GM21447 (cell line): ENCODE measurements at regions not wholly inside any gene's neighbourhood (a gene's known extent, or its start where the extent isn't known, plus 50 kb on each side); places are given as distances from the start of the nearest gene placed in this dataset.

ENCODE experiments used
- ATAC-seq: cut with Tn5 transposase; IDR thresholded peaks from one replicate; pipeline ENCODE4 v1.9.1; 2021; ENCODE audit not compliant: unreplicated experiment

DNA sequence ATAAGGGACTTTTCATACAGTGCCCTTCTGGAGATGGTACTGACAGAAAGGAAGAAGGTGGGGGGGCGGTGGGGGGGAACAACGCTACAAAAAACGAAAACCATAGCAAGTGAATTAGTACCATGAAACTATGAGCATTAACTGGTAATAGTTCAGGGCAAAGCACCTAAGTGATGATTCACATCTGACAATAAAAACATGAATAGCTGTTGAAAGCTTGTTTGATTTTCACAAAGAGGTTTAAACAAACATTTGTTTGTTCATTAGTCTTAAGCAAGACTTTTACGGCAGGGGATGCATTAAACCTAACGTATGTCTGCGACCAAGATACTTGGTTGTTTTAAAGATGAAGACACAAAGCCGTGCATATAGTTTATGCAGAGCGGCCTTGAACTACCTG lies 177.5 kb downstream of the LMO4 start:
- no peak for ATAC-seq

DNA sequence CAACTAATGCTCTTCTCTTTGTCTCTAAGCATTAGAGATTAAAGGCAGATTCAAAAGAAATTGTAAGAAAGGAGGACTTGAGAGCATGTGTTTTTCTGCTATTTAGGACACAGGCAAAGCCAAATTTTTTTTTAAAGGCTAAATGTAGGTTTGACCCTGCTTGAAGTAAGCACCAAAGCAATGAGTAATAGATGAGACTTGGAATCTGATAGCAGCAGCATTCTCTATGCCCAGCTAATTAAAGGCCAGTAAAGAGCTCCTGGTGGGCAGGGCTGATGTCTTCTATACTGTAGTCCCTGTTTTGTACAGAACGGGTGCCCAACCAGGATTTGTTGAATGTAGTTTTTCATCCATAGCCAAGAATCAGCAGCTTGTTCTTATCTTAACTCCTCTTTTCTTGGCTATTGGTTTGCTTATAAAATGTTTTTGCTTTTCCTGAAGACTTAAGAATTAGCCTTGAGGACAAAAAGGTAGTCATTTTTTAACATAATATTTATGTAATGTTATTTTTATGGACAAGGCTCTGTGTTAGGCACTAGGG lies 179.6 kb downstream of the LMO4 start:
- no peak for ATAC-seq

- no peak for ATAC-seq
Observed at GRCh38 chr1:87510540-87510939, 181.9 kb downstream of the LMO4 start.

GRCh38 chr1:87511449-87511848 lies 182.8 kb downstream of the LMO4 start:
- no peak for ATAC-seq

DNA sequence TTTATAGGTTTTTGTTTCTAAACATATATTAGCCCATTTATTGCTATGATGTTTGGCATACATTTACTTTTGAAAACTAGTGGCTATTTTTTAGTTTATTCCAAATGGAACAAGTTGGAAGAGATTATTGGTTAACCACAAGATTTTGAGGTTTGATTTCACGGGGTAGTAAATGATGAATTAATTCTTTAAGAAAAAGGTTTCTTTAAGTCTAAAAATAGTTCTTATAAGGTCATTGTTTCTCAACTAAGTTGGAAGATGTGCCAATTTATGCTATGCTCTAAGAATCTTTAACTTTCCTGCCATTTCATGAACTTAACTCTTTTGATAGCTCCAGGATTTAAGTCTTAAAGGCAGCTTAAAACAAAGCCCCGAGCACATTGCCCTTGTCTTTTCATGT lies 183.8 kb downstream of the LMO4 start:
- ATAC-seq: no peak

DNA sequence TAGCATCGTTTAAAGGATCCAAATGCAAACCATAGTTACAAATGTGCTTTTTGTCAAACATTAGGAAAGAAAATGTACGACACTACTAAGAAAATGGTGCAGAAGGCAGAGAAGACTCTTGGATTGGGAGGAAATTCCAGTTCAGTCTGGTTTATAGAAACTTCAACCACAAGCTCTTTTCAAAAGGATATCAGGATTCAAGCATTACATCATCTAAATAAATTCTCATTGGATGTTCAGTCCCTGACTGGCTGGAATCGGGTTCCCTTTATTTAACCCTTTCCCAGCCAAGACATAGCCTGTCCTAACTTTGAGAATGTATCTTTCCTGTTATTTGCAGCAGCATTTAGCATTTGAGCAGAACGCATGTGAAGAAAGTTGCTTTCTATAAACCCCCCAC lies 184.6 kb downstream of the LMO4 start:
- ATAC-seq: no peak

DNA sequence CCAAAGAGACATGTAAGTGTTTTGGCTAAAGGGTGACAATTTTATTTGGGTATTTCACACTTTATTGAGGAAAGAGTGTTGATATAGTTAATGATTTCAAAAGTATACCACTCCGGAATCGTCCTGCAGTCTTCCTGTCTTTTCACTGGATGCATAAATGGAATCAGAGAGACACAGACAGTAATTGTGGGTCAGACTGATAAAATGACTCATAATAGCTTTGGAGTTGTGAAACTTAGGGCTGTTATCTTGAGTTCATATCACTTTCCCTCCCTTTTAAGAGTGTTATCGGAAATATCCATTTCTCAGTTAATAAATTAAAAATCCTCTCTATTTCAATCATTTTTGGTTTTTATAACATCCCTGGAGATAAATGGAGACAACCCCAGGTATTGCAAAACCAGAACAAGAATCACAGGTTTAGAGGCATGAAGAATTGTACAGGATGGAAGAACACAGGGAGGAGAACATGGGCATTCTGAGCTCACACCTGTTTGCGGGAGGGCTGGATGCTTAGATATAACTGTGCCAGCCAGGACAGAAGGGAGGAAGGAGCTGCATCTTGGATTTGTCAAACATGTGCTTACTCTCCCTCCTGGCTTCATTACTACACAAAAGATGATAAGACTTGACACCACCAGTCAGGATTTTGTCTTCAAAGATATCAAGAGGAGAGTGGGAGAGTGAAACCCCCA lies 185.4 kb downstream of the LMO4 start:
- ATAC-seq: no peak

DNA sequence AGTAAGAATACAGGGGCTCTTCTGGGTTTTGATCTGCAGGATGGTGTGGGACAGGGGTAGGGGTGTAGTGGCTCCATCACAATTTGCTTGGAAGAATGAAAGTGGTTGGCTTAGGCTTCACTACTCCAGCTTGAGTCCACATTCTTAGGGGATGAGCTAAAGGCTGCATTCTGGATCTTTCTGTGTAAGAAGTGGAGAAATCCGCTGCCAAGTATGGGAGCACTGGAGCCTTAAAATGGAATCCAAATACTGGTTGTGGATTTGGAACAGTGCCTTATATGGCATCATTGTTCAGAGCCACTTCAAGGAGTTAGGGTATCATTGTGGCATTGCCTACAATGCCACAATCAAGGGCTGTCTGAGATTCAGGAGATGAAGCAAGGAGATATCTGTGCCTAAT lies 187.1 kb downstream of the LMO4 start:
- no peak for ATAC-seq

DNA sequence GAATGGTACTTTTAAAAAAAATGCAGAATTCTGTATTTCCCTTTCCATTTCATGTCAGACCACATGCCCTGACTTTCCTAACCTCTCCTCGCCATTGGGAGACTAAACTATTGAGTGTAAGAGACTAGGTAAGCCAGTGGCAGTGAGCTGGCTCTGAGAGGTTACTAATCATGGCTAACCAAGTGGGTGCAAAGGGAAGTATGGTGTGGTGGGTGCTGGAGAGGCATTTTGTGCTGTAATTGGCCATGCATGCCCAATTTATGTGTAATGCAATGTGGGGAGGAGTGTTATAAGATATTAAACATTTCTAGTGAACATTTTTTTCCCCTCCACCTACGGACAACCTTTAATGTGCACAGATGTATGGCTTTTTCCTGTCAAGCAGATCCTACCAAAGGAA lies 190.1 kb downstream of the LMO4 start:
- ATAC-seq: no peak

- no peak for ATAC-seq
Observed at GRCh38 chr1:87521452-87521851, 192.8 kb downstream of the LMO4 start.

- ATAC-seq: no peak
Observed at GRCh38 chr1:87523466-87523865, 194.8 kb downstream of the LMO4 start.

DNA sequence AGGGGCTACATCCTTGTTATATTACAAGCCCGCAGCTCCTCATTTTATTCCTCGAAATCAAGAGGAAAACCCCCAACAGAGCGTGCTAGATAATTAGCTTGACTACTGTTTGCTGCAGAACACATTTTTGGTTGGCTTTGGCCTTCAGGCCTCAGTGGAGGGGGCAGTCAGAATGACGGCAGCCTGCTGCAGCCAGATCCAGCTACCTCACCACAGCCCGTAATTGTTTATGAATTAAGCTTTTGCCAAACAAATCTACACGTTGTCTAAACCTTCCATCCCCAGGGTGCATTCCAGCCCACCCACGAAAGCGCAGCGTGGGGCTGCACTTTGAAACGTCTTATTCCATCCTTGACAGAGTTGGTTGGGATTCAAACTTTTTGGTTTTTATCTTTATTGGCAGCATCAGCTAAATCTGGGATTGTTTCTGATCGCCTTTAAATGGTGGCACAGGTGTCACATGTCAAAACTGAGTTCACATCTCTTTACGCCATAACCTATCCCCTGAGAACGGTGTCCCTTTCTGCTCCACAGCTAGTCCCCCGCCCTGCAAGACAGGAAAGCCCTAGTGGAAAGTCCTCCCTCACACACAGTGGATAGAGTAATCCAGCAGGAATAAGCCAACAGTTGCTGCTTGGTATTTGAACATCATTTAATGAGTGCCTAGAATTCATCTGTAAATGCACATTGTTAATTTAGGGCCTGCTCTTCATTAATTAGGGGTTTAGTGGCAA lies 195.5 kb downstream of the LMO4 start:
- no peak for ATAC-seq

DNA sequence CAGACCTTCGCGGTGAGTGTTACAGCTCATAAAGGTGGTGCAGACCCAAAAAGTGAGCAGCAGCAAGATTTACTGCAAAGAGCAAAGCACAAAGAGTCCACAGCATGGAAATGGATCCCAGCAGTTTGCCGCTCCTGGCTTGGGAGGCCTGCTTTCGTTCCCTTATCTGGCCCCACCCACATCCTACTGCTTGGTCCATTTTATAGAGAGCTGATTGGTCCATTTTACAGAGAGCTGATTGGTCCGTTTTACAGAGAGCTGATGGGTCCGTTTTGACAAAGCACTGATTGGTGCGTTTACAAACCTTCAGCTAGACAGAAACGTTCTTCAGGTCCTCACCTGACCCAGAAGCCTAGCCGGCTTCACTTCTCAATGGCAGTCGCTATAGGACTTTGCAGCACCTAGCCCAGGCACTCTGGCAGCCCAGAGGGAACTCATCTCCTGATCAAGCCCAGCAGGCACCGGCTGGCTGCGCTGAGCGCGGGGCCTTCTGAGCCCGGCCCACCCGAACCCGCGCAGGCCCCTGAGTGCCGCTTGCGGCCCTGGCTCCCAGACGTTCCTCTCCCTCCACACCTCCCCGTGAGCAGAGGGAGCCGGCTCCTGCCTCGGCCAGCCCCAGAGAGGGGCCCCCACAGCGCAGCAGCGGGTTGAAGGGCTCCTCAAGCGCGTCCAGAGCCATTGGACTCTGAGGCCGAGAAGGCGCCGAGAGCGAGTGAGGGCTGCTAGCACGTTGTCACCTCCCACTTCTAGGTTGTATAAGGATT lies 200.3 kb downstream of the LMO4 start:
- no peak for ATAC-seq

DNA sequence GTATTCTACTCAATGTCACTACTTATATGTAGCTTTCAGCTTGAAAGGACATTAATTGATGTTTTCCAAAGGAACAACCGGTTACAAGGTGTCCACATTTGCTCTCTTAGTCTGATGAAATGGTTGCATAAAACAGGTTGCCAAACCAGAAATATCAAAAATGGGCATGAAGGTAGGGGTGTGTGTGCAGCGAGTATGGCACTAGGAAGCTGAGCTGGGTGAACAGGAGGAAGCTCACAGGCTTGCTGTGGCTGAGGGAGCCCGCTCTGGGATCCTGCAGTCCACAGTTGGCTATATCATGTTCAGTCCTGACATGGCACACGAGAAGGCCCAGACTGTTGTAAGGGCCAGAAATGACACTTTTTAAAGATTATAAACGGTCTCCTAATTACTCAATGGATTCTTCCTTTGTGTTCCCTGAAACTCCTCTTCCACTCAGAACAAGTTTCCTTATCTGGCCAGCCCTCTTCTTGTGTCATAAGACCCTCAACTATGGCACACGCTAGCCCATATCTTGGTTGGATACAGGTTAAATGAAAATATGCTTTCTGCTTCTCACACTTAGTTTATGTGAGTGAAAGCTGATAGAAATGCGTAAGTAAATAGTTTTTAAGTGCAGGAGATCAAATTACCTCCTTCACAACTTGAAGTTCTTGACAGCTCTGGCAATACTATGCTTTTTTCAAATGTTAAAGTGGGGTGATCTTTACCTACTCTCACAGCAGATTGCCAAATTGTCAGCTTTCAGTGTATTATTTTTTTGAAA lies 201.5 kb downstream of the LMO4 start:
- ATAC-seq: no peak

GRCh38 chr1:87535551-87535950 lies 206.9 kb downstream of the LMO4 start:
- no peak for ATAC-seq

GRCh38 chr1:87539147-87539546 lies 210.5 kb downstream of the LMO4 start:
- no peak for ATAC-seq

DNA sequence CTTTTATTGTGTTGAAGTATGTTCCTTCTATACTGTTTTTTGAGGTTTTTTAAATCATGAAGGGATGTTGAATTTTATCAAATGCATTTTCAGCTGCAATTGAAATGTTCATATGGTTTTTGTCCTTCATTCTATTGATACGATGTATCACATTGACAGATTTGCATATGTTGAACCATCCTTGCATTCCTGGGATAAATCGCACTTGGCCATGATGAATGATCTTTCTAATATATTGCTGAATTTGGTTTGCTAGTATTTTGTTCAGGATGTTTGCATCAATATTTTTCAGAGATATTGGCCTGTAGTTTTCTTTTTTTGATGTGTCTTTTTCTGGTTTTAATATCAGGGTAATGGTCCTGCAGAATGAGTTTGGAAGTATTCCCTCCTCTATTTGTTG lies 214.0 kb downstream of the LMO4 start:
- no peak for ATAC-seq

- ATAC-seq: no peak
Observed at GRCh38 chr1:87549738-87550137, 221.1 kb downstream of the LMO4 start.

DNA sequence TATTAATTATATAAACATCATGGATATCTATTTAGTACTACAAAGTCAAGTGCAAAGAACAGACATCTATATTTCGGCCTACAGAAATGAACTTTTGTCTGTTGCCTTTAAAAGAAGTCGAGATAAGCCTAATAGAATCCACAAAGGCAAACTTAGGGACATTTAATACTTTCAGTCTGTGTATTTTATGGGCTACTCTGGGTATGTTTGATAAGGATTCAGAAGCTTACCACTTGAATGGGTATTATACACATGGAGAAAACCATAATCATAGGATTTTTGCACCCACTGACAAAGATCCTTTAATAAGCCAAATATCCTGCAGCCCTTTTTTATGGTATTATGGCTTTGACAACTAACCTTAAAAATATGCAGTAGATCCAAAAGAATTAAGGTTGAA lies 224.8 kb downstream of the LMO4 start:
- no peak for ATAC-seq

DNA sequence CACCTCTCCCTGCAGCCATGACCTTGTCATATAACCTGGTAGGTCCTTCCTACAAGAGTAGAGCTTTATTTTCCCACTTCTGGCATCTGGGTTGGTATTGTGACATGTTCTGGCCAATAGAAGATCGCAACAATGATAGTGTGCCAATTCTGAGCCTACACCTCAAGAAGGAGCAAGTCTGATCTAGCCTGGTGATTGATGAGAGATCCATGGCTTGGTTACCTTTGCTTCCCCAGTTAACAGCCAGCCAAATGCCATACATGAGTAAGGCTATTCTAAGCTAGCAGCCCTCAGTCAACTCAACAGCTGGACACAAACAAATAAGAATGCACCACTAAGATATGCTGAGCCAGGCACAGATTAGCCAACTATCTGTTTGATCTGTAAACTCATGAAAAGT lies 226.7 kb downstream of the LMO4 start:
- no peak for ATAC-seq

DNA sequence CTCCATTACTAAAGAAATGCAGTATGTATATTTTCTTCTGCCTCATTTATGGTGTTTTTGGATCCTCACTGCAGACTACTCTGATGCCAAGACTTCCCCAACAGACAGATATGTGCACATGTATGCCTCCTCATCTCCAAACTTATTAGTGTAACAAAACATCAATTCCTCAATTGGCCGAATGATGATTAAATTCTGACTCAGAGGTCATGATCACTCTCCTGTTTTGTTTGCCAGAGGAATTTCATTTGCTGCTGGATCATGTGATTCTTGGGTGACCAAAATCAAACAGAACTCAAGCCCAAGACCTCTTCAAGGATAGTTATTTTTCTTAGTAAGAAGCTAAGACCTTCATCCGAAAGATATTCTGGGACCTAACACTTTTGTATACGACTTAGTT lies 227.6 kb downstream of the LMO4 start:
- no peak for ATAC-seq
